ENCODE measurements at regions not wholly inside any gene's neighbourhood (a gene's known extent, or its start where the extent isn't known, plus 50 kb on each side); places are given as distances from the start of the nearest gene placed in this dataset.

DNA sequence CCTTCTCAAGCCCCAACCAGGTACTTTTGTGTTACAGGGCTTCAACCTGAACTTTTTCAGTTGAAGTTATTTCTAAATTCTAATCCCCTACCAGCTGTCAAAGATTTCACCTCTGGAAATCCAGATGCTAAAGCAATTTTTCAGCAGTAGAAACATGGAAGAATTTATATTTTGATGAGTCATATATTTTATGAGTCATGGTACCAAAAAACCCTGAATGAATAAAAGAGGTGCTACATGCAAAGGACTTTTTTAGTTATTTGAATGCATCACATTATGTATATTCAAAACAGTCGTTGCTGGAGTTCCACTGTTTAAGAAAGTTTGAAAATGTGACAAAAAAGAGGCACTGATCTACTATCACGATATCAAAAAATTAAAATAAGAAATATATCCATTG is 96.0 kb upstream of the ZNF385D start:
- TF ChIP-seq, protein P1, sequence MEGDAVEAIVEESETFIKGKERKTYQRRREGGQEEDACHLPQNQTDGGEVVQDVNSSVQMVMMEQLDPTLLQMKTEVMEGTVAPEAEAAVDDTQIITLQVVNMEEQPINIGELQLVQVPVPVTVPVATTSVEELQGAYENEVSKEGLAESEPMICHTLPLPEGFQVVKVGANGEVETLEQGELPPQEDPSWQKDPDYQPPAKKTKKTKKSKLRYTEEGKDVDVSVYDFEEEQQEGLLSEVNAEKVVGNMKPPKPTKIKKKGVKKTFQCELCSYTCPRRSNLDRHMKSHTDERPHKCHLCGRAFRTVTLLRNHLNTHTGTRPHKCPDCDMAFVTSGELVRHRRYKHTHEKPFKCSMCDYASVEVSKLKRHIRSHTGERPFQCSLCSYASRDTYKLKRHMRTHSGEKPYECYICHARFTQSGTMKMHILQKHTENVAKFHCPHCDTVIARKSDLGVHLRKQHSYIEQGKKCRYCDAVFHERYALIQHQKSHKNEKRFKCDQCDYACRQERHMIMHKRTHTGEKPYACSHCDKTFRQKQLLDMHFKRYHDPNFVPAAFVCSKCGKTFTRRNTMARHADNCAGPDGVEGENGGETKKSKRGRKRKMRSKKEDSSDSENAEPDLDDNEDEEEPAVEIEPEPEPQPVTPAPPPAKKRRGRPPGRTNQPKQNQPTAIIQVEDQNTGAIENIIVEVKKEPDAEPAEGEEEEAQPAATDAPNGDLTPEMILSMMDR (IDR thresholded peaks at IDR 0.05; ENCODE audit: borderline replicate concordance, extremely low read depth, low read length, poor library complexity, severe bottlenecking): no peak
- TF ChIP-seq EZH2 (IDR thresholded peaks at IDR 0.05; ENCODE audit: borderline replicate concordance, low read depth, low read length, severe bottlenecking): no peak

Measured in DND-41 (cell line).